GM15510 (cell line): ENCODE measurements at regions not wholly inside any gene's neighbourhood (a gene's known extent, or its start where the extent isn't known, plus 50 kb on each side); places are given as distances from the start of the nearest gene placed in this dataset.

ENCODE experiments used
- POLR2A ChIP-seq: IDR thresholded peaks from 3 replicates; pipeline ENCODE4 v1.6.1; 2011; ENCODE audit warnings: borderline replicate concordance; ENCODE audit not compliant: insufficient read length; ENCODE audit errors: extremely low read depth

DNA sequence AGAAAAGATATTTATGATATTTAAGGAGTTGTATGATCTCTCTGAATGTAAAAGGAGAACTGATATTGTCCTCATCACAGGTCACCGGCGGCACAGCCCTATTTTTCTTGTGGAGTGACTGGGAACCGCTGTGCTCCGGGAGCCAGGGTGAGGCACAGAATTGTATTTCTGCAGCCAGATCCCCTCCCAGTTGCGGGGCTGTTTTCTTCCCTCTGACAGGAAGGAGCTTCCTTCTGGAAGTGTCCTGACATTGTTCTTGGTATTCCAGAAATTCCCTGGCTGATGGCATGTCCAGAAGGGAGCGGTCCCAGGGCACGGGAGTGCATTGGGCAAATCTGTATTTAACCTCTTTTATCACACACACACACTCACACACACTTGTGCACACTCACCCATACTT lies 268.6 kb upstream of the FOXF1 start:
- TF ChIP-seq POLR2A, result no peak

DNA sequence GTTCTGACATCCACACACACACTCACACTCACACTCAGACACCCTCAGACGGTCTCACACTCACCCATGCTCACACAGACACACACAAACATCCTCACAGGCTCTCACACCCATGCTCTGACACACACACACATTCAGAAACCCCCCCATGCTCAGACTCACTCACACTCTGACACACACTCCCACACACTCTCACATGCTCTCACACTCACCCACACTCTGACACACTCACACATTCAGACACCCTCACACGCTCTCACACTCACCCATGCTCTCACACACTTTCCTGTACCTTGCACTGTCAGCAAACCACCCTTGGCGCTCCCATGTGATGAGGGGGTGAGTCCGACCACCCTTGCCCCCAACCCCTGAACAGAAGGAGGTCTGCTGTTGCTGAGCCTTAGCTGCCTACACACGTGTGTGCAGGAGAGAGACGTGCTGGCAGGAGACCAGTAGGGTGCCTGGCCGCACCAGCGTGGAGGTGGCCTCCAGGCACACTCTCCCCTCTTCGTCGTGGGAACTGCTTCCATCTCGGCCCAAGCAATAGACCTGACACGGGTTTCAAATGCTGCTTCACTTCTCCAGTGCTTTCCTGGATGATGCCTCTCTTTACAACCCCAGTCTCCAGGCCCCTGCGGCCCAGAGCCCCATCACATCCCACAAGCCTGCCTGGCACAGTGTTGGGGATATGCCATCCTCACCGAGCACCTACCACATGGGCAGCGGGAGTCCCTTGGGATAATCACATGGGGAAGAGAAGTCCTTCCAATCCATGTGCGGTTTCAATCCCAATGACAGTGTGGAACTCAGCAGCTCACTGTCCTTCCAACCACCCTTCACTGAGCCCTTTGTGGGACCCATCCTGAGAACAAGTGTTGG lies 267.8 kb upstream of the FOXF1 start:
- no peak for TF ChIP-seq POLR2A

DNA sequence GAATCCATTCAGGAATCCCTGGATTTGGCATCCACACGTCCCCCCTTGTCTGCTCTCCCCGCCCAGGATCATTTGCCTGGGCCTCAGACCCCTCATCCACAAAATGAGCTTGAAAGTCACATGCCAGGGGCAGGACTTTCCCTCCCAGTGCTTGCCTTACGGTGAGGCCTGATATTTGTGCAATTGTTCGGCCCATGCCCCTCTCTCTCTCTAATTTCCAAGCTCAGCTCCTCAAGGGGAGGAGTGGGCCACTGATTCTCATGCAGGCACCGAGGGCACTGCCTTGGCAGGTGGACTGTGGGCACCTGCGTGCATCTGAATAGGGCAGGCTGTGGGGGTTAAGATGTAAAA lies 267.2 kb upstream of the FOXF1 start:
- TF ChIP-seq POLR2A, result no peak

DNA sequence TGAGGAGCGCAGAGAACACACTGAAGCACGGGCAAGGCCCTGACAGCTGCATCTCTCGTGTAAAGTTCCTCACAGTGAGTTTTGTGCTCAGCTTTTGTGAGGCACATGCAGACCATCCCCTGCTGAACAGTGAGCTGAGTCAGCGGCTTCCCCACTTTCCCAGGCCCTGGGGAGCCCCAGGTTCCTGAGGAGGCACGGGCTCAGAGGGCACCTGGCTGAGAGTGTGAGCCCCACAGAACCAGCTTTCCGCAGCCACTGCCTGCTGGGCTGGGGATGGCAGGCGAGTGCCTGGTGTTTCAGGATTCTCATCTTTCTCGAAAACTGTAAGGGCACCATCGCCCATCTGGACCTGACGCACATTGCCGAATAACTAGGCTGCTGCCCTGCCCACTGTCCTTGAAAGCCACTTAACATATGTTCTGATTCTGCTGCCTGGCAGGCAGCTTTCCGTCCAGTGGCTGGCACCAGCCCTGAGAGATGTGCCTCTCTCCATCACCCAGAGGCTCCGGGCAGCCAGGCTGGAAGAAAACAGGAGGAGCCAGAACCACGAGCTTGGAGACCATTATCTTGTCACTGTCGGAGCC lies 266.7 kb upstream of the FOXF1 start:
- no peak for TF ChIP-seq POLR2A

GRCh38 chr16:86244158-86244557 lies 266.2 kb upstream of the FOXF1 start:
- no peak for TF ChIP-seq POLR2A

DNA sequence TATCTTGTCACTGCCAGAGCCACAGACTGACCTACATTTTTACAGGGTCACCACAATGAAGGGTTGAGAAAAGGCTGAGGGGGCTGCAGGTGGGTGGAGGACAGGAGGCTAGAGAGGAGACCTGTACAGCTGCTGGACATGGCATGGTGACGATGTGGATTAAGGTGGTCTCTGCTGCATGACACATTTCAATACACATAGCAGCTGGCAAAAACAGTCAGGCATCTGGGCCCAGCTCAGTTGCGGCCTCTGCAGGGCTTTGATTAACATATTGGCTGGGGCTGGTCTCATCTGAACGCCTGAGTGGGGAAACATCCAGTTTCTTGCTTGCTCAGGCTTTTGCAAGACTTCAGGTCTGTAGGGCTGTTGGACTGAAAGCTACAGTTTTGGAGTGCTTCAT lies 265.4 kb upstream of the FOXF1 start:
- TF ChIP-seq POLR2A, result no peak

DNA sequence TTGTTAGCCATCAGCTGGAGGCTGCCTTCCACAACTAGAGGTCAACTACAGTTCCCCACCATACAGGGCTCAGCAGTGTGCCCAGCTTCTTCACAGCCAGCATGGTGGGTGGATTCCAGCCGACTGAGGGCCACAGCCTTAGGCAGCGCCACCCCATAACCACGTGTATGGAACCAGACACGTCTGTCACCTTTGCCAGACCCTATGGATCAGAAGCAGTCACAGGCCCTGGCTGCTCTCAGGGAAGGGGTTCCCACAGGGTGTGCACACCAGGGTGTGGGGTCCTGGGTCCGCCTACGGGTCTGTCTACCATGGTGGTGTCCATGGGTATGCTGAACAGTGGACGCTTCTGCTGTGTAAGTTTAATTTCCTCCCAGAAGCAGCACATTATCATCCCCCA lies 265.0 kb upstream of the FOXF1 start:
- TF ChIP-seq POLR2A, result no peak

GRCh38 chr16:86245895-86246294 lies 264.4 kb upstream of the FOXF1 start:
- TF ChIP-seq POLR2A, result no peak

DNA sequence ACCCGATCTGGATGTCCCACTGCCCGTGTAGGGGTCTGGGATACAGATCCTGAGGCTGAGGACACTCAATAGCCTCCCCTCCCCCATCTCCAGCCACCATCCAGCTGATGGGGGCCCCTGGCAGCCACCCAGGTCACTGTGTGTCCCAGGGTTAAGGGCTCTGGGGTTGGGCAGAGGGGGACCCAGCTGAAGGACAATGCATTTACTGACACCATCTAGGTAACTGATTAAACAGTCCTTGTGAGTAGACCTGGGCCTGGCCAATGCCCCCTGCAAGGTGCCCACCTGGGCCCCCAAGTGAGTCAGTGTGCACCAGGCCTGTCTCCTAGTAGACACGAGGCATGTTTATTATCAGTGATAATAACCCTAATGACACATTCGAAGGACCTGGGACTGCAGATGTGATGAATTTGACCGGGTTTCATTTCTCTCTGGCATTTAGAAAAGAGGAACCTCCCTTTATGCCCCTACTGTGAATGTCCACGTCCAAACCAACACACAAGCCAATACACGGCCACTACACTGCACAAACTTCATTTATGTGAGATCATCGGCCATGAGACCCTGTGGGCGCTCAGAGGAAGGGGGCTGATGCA lies 261.9 kb upstream of the FOXF1 start:
- no peak for TF ChIP-seq POLR2A

DNA sequence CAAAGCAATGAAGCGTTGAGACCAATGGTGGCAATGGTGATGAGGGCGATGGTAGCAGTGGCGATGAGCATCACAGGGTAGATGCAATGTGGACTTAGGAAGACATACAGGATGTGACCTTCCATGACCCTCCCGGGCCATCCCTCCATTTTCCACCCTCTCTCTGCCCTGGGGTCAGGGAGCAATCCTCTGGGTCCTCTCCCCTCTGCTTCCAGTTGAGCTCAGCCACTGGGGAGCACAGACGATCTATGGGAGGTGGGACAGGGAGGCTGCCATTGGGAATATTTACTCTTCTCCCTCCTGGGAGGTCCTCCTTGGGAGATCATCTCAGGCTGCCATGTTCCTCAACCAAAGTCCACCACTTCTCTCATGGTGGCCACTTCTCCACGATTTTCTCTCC lies 260.7 kb upstream of the FOXF1 start:
- no peak for TF ChIP-seq POLR2A

- TF ChIP-seq POLR2A, result no peak
Measured at GRCh38 chr16:86251682-86252081, 258.6 kb upstream of the FOXF1 start.

DNA sequence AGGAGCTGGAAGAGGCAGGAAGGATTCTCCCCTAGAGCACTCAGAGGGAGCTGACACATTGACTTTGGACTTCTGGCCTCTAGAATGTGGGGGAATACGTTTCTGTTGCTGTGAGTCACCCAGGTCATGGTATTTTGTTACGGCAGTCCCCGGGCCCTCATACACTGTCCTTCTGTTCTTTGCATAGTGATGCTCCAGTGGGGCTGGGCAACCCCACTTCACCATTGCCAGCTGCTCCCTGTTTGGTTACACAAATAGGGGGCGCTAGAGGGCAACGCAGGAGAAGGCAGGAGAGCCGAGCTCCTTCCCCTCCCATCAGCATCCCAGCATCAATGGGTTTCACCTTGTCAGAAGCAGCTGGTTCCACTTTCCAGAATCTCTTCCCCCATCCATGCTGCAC lies 257.7 kb upstream of the FOXF1 start:
- no peak for TF ChIP-seq POLR2A

GRCh38 chr16:86255966-86256365 lies 254.4 kb upstream of the FOXF1 start:
- no peak for TF ChIP-seq POLR2A

DNA sequence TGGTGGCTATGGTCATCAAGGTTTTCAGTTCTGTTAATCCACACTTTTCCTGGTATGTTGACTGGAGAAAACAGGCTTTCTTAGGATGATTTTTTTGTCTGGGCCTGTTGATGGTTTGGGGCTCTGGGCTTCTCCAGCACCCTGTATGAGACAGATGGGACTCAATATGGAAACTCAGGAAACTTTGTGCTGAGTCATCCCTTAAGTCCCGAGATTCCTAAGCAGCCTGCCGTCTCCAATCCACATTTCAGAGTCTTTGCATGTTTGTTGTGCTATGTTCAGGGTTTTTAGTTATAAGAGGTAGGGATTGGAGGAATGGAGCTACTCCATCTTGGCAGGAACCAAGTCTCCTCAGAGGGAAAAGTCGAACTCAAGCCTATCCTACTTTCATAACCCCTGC lies 253.3 kb upstream of the FOXF1 start:
- no peak for TF ChIP-seq POLR2A

GRCh38 chr16:86257546-86257945 lies 252.8 kb upstream of the FOXF1 start:
- TF ChIP-seq POLR2A, result no peak

GRCh38 chr16:86258713-86259112 lies 251.6 kb upstream of the FOXF1 start:
- no peak for TF ChIP-seq POLR2A
